SK-N-SH (cell line): ENCODE measurements at regions not wholly inside any gene's neighbourhood (a gene's known extent, or its start where the extent isn't known, plus 50 kb on each side); places are given as distances from the start of the nearest gene placed in this dataset.

Experiments
- CTCF ChIA-PET: fragments of 300-600, 350-600 bp; formaldehyde crosslinking; extraction: SDS; loops from one replicate; lab custom pipeline; 2021; lab: Yijun Ruan, JAX
- POLR2A ChIA-PET: fragments of 350-600 bp; sonication (Branson Sonifier 250); formaldehyde crosslinking; extraction: SDS; loops from one replicate; lab custom pipeline; 2020; ENCODE audit warnings: antibody characterized with exemption, inconsistent platforms; lab: Yijun Ruan, JAX
- DNase-seq: peaks from one replicate; pipeline ENCODE4 v3.0.0; 2012
- H2AFZ ChIP-seq: fragments of 200-600 bp; sonication (generic); 2 replicates; pipeline ENCODE4 v1.8.1; 2016; ENCODE audit warnings: antibody characterized with exemption, mild to moderate bottlenecking, low read depth
- H3F3A ChIP-seq: fragments of 200-600 bp; sonication (generic); replicated peaks from 2 replicates; pipeline ENCODE3; 2016; ENCODE audit warnings: antibody characterized with exemption, mild to moderate bottlenecking; ENCODE audit not compliant: insufficient read depth
- H3K27ac ChIP-seq, 2 experiments: fragments of 200-500 bp in 1 of 2; fragments of 200-600 bp in 1 of 2; sonication (Bioruptor generic) in 1 of 2; sonication (generic), shearing (Covaris generic) in 1 of 2; 2 replicates each; pipeline versions ENCODE4 v1.5.1 to v1.6.1; 2014 to 2016; ENCODE audit warnings: low read depth in 2 of 2, inconsistent platforms in 1 of 2, low read length in 1 of 2, mild to moderate bottlenecking in 1 of 2, mixed read lengths in 1 of 2
- H3K27me3 ChIP-seq: fragments of 200-600 bp; sonication (generic), shearing (Covaris generic); 2 replicates; pipeline ENCODE4 v1.6.1; 2016; ENCODE audit warnings: mixed run types; ENCODE audit not compliant: insufficient read depth
- H3K36me3 ChIP-seq, 2 experiments: fragments of 200-500 bp in 1 of 2; fragments of 200-600 bp in 1 of 2; sonication (Bioruptor generic) in 1 of 2; sonication (generic) in 1 of 2; replicated peaks in 1 of 2; 2 replicates each; pipeline versions ENCODE3 to v1.5.1; 2014 to 2016; ENCODE audit warnings: low read length in 1 of 2, mild to moderate bottlenecking in 1 of 2; ENCODE audit not compliant: insufficient read depth in 2 of 2, control insufficient read depth in 1 of 2
- H3K4me1 ChIP-seq, 2 experiments: fragments of 200-500 bp in 1 of 2; fragments of 200-600 bp in 1 of 2; sonication (Bioruptor generic) in 1 of 2; sonication (generic), shearing (Covaris generic) in 1 of 2; 2 replicates each; pipeline versions ENCODE4 v1.5.1 to v1.6.1; 2014 to 2016; ENCODE audit warnings: low read depth in 1 of 2, low read length in 1 of 2, mixed run types in 1 of 2; ENCODE audit not compliant: insufficient read depth in 2 of 2, control insufficient read depth in 1 of 2
- H3K4me2 ChIP-seq: fragments of 200-600 bp; sonication (generic), shearing (Covaris generic); 2 replicates; pipeline ENCODE4 v1.6.1; 2017; ENCODE audit warnings: mixed run types
- H3K4me3 ChIP-seq, 2 experiments: fragments of 200-500 bp in 1 of 2; fragments of 200-600 bp in 1 of 2; sonication (Bioruptor generic) in 1 of 2; sonication (generic), shearing (Covaris generic) in 1 of 2; 2 replicates each; pipeline versions ENCODE4 v1.5.1 to v1.8.1; 2014 to 2016; ENCODE audit warnings: low read depth in 2 of 2, inconsistent platforms in 1 of 2, low read length in 1 of 2, mild to moderate bottlenecking in 1 of 2, mixed read lengths in 1 of 2, moderate library complexity in 1 of 2
- H3K79me2 ChIP-seq: fragments of 200-600 bp; sonication (generic); 2 replicates; pipeline ENCODE4 v1.8.1; 2017; ENCODE audit warnings: mild to moderate bottlenecking; ENCODE audit not compliant: insufficient read depth
- H3K9ac ChIP-seq: fragments of 200-600 bp; sonication (generic); 2 replicates; pipeline ENCODE4 v1.6.1; 2017; ENCODE audit warnings: mixed run types
- H3K9me2 ChIP-seq: fragments of 200-600 bp; sonication (generic); 2 replicates; pipeline ENCODE4 v1.6.1; 2017; ENCODE audit warnings: mixed run types
- H3K9me3 ChIP-seq: fragments of 200-600 bp; sonication (generic); 2 replicates; pipeline ENCODE4 v1.6.1; 2017; ENCODE audit warnings: mixed run types, mild to moderate bottlenecking, moderate library complexity
- H4K20me1 ChIP-seq: fragments of 200-600 bp; sonication (generic); 2 replicates; pipeline ENCODE4 v1.6.1; 2017; ENCODE audit warnings: mild to moderate bottlenecking, mixed run types; ENCODE audit not compliant: insufficient read depth
- EP300 ChIP-seq, 2 experiments: IDR thresholded peaks; 2 replicates each; pipeline versions ENCODE4 v1.4.0 to v1.6.1; 2012; ENCODE audit warnings: borderline replicate concordance in 1 of 2, low read depth in 1 of 2, low read length in 1 of 2
- EZH2phosphoT487 ChIP-seq: fragments of 200-600 bp; sonication (generic); IDR thresholded peaks from 2 replicates; pipeline ENCODE4 v1.6.1; 2017; ENCODE audit warnings: low read depth, mixed run types, mild to moderate bottlenecking, antibody characterized with exemption, moderate library complexity, borderline replicate concordance
- FOXJ3 ChIP-seq: sonication (generic); formaldehyde crosslinking; IDR thresholded peaks from 2 replicates; pipeline ENCODE4 v1.5.1; 2020; ENCODE audit warnings: mild to moderate bottlenecking, missing genetic modification reagents
- GABPA ChIP-seq: IDR thresholded peaks from 2 replicates; pipeline ENCODE4 v1.4.0; 2012; ENCODE audit warnings: low read depth, mild to moderate bottlenecking
- MXI1 ChIP-seq: IDR thresholded peaks from 2 replicates; pipeline ENCODE4 v1.6.1; 2012; ENCODE audit warnings: mild to moderate bottlenecking, low read depth, low read length, improper control_type of control experiment
- NRF1 ChIP-seq: IDR thresholded peaks from 2 replicates; pipeline ENCODE4 v1.6.1; 2012; ENCODE audit warnings: low read depth, mild to moderate bottlenecking, low read length
- SIN3A ChIP-seq: IDR thresholded peaks from 2 replicates; pipeline ENCODE4 v1.6.1; 2012; ENCODE audit warnings: low read depth, mild to moderate bottlenecking, low read length, moderate library complexity, borderline replicate concordance
- WGBS: methylation state at CpG from one replicate; pipeline ENCODE4 v1.1.6; 2017; ENCODE audit warnings: low lambda C conversion rate; 5-methylcytosine and 5-hydroxymethylcytosine counted together
- TF ChIP-seq, protein P1 (sequence below): IDR thresholded peaks from 2 replicates; pipeline ENCODE4 v1.4.0; 2012; ENCODE audit warnings: low read depth, borderline replicate concordance
- TF ChIP-seq, protein P2 (sequence below): IDR thresholded peaks from 2 replicates; pipeline ENCODE4 v1.6.1; 2012; ENCODE audit warnings: mild to moderate bottlenecking, low read depth, low read length, moderate library complexity
- TF ChIP-seq, protein P3 (sequence below): fragments of 200-600 bp; sonication (generic); IDR thresholded peaks from 2 replicates; pipeline ENCODE4 v1.6.1; 2017; ENCODE audit warnings: antibody characterized with exemption, mild to moderate bottlenecking, moderate library complexity
- TF ChIP-seq, protein P4 (sequence below): fragments of 150-350 bp; IDR thresholded peaks from 2 replicates; pipeline ENCODE4 v1.6.1; 2016; ENCODE audit warnings: mild to moderate bottlenecking, low read depth, low read length
- TF ChIP-seq, protein P5 (sequence below): IDR thresholded peaks from 2 replicates; pipeline ENCODE4 v1.4.0; 2012; ENCODE audit warnings: low read depth

DNA sequence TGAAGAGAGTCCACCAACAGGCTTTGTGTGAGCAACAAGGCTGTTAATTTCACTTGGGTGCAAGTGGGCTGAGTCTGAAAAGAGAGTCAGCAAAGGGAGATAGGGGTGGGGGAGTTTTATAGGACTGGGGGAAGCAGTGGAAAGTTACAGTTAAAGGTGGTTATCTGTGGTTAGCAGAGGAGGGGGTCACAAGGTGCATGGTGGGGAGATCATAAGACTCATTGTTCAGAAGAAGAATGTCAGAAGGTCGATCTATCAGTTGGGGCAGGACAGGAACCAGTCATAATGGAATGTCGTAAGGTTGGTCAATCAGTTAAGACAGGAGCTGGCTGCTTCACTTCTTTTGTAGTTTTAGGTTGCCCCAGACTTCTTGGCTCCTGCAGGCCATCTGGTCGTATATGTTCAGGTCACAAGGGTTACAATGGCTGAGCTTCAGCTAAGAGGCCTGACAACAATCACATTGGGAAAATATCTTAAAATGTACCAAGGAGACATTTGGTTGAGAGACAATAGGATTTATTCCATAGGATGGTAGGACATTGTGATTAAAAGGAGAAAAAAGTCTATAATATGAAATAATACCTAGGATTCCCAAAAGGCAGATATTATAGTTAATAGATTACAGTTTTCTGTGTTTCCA, 356.4 kb downstream of the ANKRD7 start:
- no peaks in the 10 kb centered on the region for H3K9me3 ChIP-seq
- ChIA-PET CTCF (interaction anchor here (0.6 to 1.6 kb wide), 3 partner anchors 8 to 22 kb away, joined by 3 to 4 read pairs (median 4); no protein-coding TSS in a partner anchor), POLR2A (no interaction called here)
- H3F3A ChIP-seq, result no peaks in the 10 kb centered on the region
- H3K4me3 ChIP-seq, result no peak overlapping the region
- WGBS, result 22% methylated on average over 3 of the region's 3 CpGs
- no peak for DNase-seq
- no peaks in the 10 kb centered on the region for H3K27me3 ChIP-seq
- no peaks in the 10 kb centered on the region for H3K79me2 ChIP-seq
- no peaks in the 10 kb centered on the region for H3K9me2 ChIP-seq
- no peaks in the 10 kb centered on the region for H4K20me1 ChIP-seq
- H2AFZ ChIP-seq, result no peak overlapping the region
- H3K4me1 ChIP-seq, result no peaks in the 10 kb centered on the region
- H3K27ac ChIP-seq, result no peak overlapping the region
- no peak overlapping the region for H3K4me2 ChIP-seq
- H3K36me3 ChIP-seq, result no peaks in the 10 kb centered on the region
- no peak overlapping the region for H3K9ac ChIP-seq
- TF ChIP-seq, protein P1, sequence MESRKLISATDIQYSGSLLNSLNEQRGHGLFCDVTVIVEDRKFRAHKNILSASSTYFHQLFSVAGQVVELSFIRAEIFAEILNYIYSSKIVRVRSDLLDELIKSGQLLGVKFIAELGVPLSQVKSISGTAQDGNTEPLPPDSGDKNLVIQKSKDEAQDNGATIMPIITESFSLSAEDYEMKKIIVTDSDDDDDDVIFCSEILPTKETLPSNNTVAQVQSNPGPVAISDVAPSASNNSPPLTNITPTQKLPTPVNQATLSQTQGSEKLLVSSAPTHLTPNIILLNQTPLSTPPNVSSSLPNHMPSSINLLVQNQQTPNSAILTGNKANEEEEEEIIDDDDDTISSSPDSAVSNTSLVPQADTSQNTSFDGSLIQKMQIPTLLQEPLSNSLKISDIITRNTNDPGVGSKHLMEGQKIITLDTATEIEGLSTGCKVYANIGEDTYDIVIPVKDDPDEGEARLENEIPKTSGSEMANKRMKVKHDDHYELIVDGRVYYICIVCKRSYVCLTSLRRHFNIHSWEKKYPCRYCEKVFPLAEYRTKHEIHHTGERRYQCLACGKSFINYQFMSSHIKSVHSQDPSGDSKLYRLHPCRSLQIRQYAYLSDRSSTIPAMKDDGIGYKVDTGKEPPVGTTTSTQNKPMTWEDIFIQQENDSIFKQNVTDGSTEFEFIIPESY, result no peak
- no peak for TF ChIP-seq EP300 (IDR thresholded peaks at IDR 0.05; ENCODE audit: borderline replicate concordance in 1 of 2, low read depth in 1 of 2, low read length in 1 of 2)
- TF ChIP-seq, protein P2, sequence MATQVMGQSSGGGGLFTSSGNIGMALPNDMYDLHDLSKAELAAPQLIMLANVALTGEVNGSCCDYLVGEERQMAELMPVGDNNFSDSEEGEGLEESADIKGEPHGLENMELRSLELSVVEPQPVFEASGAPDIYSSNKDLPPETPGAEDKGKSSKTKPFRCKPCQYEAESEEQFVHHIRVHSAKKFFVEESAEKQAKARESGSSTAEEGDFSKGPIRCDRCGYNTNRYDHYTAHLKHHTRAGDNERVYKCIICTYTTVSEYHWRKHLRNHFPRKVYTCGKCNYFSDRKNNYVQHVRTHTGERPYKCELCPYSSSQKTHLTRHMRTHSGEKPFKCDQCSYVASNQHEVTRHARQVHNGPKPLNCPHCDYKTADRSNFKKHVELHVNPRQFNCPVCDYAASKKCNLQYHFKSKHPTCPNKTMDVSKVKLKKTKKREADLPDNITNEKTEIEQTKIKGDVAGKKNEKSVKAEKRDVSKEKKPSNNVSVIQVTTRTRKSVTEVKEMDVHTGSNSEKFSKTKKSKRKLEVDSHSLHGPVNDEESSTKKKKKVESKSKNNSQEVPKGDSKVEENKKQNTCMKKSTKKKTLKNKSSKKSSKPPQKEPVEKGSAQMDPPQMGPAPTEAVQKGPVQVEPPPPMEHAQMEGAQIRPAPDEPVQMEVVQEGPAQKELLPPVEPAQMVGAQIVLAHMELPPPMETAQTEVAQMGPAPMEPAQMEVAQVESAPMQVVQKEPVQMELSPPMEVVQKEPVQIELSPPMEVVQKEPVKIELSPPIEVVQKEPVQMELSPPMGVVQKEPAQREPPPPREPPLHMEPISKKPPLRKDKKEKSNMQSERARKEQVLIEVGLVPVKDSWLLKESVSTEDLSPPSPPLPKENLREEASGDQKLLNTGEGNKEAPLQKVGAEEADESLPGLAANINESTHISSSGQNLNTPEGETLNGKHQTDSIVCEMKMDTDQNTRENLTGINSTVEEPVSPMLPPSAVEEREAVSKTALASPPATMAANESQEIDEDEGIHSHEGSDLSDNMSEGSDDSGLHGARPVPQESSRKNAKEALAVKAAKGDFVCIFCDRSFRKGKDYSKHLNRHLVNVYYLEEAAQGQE, result no peak
- TF ChIP-seq, protein P3, sequence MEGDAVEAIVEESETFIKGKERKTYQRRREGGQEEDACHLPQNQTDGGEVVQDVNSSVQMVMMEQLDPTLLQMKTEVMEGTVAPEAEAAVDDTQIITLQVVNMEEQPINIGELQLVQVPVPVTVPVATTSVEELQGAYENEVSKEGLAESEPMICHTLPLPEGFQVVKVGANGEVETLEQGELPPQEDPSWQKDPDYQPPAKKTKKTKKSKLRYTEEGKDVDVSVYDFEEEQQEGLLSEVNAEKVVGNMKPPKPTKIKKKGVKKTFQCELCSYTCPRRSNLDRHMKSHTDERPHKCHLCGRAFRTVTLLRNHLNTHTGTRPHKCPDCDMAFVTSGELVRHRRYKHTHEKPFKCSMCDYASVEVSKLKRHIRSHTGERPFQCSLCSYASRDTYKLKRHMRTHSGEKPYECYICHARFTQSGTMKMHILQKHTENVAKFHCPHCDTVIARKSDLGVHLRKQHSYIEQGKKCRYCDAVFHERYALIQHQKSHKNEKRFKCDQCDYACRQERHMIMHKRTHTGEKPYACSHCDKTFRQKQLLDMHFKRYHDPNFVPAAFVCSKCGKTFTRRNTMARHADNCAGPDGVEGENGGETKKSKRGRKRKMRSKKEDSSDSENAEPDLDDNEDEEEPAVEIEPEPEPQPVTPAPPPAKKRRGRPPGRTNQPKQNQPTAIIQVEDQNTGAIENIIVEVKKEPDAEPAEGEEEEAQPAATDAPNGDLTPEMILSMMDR, result no peak
- TF ChIP-seq SIN3A, result no peak
- TF ChIP-seq NRF1, result no peak
- no peak for TF ChIP-seq FOXJ3 (CRISPR knock-in tag)
- TF ChIP-seq, protein P4, sequence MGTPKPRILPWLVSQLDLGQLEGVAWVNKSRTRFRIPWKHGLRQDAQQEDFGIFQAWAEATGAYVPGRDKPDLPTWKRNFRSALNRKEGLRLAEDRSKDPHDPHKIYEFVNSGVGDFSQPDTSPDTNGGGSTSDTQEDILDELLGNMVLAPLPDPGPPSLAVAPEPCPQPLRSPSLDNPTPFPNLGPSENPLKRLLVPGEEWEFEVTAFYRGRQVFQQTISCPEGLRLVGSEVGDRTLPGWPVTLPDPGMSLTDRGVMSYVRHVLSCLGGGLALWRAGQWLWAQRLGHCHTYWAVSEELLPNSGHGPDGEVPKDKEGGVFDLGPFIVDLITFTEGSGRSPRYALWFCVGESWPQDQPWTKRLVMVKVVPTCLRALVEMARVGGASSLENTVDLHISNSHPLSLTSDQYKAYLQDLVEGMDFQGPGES, result no peak
- TF ChIP-seq GABPA, result no peak
- TF ChIP-seq EZH2phosphoT487, result no peak
- no peak for TF ChIP-seq MXI1
- TF ChIP-seq, protein P5, sequence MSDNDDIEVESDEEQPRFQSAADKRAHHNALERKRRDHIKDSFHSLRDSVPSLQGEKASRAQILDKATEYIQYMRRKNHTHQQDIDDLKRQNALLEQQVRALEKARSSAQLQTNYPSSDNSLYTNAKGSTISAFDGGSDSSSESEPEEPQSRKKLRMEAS, result no peak
